GM23338 (cell line): ENCODE measurements at regions not wholly inside any gene's neighbourhood (a gene's known extent, or its start where the extent isn't known, plus 50 kb on each side); places are given as distances from the start of the nearest gene placed in this dataset.

Experiments
- CREB1 ChIP-seq: fragments of 250-450 bp; sonication (Bioruptor Pico); IDR thresholded peaks from 2 replicates; pipeline ENCODE4 v1.5.0; 2020; ENCODE audit warnings: low read depth, mild to moderate bottlenecking, moderate library complexity
- CTCF ChIP-seq, 2 experiments: fragments of 200-600 bp in 1 of 2; sonication (generic) in 1 of 2; conservative IDR thresholded peaks; 2 replicates each; pipeline versions ENCODE4 v1.5.1 to v1.6.1; 2016 to 2017; ENCODE audit warnings: antibody characterized with exemption in 2 of 2, low read depth in 2 of 2, mild to moderate bottlenecking in 2 of 2, moderate library complexity in 1 of 2
- EZH2 ChIP-seq: fragments of 200-600 bp; sonication (generic); IDR thresholded peaks from one replicate; pipeline ENCODE4 v1.8.0; 2017; ENCODE audit warnings: antibody characterized with exemption, mild to moderate bottlenecking, low read depth; ENCODE audit not compliant: unreplicated experiment
- EZH2phosphoT487 ChIP-seq: fragments of 200-600 bp; sonication (generic); IDR thresholded peaks from one replicate; pipeline ENCODE4 v1.8.1; 2018; ENCODE audit warnings: antibody characterized with exemption; ENCODE audit not compliant: unreplicated experiment
- JUNB ChIP-seq: IDR thresholded peaks from one replicate; pipeline ENCODE4 v1.6.1; 2016; ENCODE audit warnings: antibody characterized with exemption; ENCODE audit not compliant: unreplicated experiment
- POLR2AphosphoS5 ChIP-seq: IDR thresholded peaks from 2 replicates; pipeline ENCODE4 v1.6.1; 2016; ENCODE audit warnings: antibody characterized with exemption, low read depth
- REST ChIP-seq: IDR thresholded peaks from one replicate; pipeline ENCODE4 v1.6.1; 2018; ENCODE audit warnings: antibody characterized with exemption; ENCODE audit not compliant: unreplicated experiment

- TF ChIP-seq EZH2 (no peak), CTCF (conservative IDR thresholded peaks at IDR 0.05; ENCODE audit: low read depth in 2 of 2) (no peak), EZH2phosphoT487 (no peak), POLR2AphosphoS5 (no peak), REST (no peak), JUNB (no peak), CREB1 (CRISPR knock-in tag) (no peak)
Observed at GRCh38 chr5:171632616-171633015, 153.0 kb upstream of the SMIM23 start.
